ENCODE measurements at regions not wholly inside any gene's neighbourhood (a gene's known extent, or its start where the extent isn't known, plus 50 kb on each side); places are given as distances from the start of the nearest gene placed in this dataset.
"Not testable (repeated sequence)": the region's sequence is repeated elsewhere in the genome, so short reads cannot be mapped to it uniquely, and the experiment has no call there.

GRCh38 chr4:177494791-177495190 is 52.6 kb upstream of the AGA start:
- Mint-ChIP-seq H3K9me3 (ENCODE audit: low read depth) (peaks cover 9% of the 10 kb centered on the region), H3K4me3 (ENCODE audit: low read depth) (no peak overlapping the region), H3K4me1 (ENCODE audit: low read depth) (no peaks in the 10 kb centered on the region), H3K36me3 (ENCODE audit: insufficient read depth) (peaks cover 3% of the 10 kb centered on the region), H3K27me3 (no peaks in the 10 kb centered on the region), H3K27ac (no peak overlapping the region)
- no peak for DNase-seq (ENCODE audit: low spot score, unreplicated experiment)
- no peak for TF ChIP-seq CTCF (IDR thresholded peaks at IDR 0.05; ENCODE audit: unreplicated experiment)

DNA sequence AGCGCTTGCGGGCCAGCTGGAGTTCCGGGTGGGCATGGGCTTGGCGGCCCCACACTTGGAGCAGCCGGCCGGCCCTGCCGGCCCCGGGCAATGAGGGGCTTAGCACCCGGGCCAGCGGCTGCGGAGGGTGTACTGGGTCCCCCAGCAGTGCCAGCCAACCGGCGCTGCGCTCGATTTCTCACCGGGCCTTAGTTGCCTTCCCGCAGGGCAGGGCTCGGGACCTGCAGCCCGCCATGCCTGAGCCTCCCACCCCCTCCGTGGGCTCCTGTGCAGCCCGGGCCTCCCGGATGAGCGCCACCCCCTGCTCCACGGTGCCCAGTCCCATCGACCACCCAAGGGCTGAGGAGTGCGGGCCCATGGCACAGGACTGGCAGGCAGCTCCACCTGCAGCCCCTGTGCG is 53.4 kb upstream of the AGA start:
- not testable (repeated sequence) for H3K4me3 Mint-ChIP-seq (ENCODE audit: low read depth); H3K27me3 Mint-ChIP-seq; H3K36me3 Mint-ChIP-seq (ENCODE audit: insufficient read depth); H3K27ac Mint-ChIP-seq; H3K4me1 Mint-ChIP-seq (ENCODE audit: low read depth); DNase-seq (ENCODE audit: low spot score, unreplicated experiment)
- peaks cover 16% of the 10 kb centered on the region for H3K9me3 Mint-ChIP-seq (ENCODE audit: low read depth)

GRCh38 chr4:177499537-177499936 is 57.3 kb upstream of the AGA start:
- Mint-ChIP-seq H3K27me3 (peaks cover 6% of the 10 kb centered on the region), H3K27ac (no peak overlapping the region), H3K4me1 (ENCODE audit: low read depth) (no peaks in the 10 kb centered on the region), H3K4me3 (ENCODE audit: low read depth) (no peak overlapping the region), H3K9me3 (ENCODE audit: low read depth) (peaks cover 26% of the 10 kb centered on the region), H3K36me3 (ENCODE audit: insufficient read depth) (peaks cover 5% of the 10 kb centered on the region)
- no peak for TF ChIP-seq CTCF (IDR thresholded peaks at IDR 0.05; ENCODE audit: unreplicated experiment)
- no peak for DNase-seq (ENCODE audit: low spot score, unreplicated experiment)

DNA sequence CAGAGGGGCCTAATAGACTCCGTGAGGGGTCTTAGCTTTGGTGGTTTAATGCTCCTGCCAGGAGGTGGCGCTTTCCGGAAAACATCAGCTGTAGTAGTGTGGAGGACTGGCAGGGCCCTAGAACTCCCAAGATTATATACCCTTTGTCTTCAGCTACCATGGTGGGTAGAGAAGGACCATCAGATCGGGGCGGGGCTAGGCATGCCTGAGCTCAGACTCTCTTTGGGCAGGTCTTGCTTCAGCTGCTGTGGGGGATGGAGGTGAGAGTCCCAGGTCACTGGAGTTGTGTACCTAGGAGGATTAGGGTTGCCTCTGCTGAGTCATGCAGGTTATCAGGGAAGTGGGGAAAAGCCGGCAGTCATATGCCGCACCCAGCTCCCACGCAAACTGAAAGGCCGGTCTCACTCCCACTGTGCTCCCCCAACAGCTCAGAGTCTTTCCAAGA is 63.0 kb upstream of the AGA start:
- Mint-ChIP-seq H3K4me3 (ENCODE audit: low read depth) (no peak overlapping the region), H3K4me1 (ENCODE audit: low read depth) (peaks cover 8% of the 10 kb centered on the region), H3K27me3 (peaks cover 48% of the 10 kb centered on the region), H3K36me3 (ENCODE audit: insufficient read depth) (peaks cover 2% of the 10 kb centered on the region), H3K27ac (peak overlapping the region; percentile 22), H3K9me3 (ENCODE audit: low read depth) (peaks cover 14% of the 10 kb centered on the region)
- peak; percentile 19 for TF ChIP-seq CTCF (IDR thresholded peaks at IDR 0.05; ENCODE audit: unreplicated experiment)
- no peak for DNase-seq (ENCODE audit: low spot score, unreplicated experiment)

DNA sequence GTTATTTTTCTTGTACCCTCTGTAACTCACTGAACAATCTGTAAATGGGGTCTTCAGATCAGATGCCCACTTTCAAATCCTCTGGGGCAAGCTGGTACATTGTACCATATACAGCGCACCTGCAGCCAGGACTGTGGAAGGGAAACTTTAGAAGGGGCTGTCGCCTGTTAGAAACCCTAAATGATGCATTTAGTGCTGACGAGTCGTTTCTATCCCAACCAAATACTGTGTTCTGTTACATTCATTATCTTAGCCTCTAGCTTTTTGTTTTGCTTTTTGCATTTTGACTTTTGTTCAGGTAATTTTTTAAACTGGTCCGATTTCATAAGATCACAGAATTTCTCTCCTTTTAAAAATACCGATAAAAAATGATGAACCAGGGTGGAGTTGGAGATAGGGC is 66.4 kb upstream of the AGA start:
- TF ChIP-seq CTCF (IDR thresholded peaks at IDR 0.05; ENCODE audit: unreplicated experiment) = no peak
- peaks cover 45% of the 10 kb centered on the region for H3K27me3 Mint-ChIP-seq
- peaks cover 1% of the 10 kb centered on the region for H3K36me3 Mint-ChIP-seq (ENCODE audit: insufficient read depth)
- peaks cover 12% of the 10 kb centered on the region for H3K4me1 Mint-ChIP-seq (ENCODE audit: low read depth)
- DNase-seq (ENCODE audit: low spot score, unreplicated experiment) = no peak
- no peak overlapping the region for H3K27ac Mint-ChIP-seq
- H3K4me3 Mint-ChIP-seq (ENCODE audit: low read depth) = no peak overlapping the region
- peaks cover 3% of the 10 kb centered on the region for H3K9me3 Mint-ChIP-seq (ENCODE audit: low read depth)

DNA sequence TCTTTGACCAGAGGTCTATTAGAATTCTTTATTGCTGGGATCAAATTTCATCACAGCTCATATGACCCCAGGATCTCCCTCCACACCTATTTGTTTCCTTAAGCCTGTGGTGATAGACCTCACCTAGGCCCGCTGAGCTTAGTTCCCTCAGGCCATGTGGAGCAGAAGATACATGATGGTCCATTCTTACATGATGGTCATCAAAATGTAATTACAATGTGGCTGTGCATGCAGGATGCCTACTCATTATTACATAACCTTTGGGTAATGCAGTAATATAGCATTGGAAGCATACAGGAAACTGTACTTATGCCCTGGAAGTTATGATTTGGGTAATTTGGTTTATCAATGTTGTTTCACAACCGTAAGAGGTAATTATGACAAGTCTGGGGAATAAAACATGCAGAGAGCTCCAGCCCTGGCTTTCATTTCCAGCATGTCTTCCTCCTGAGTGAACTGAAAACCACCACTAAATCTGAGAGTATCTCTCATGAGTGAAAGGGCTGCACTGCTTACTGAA is 67.0 kb upstream of the AGA start:
- no peak for TF ChIP-seq CTCF (IDR thresholded peaks at IDR 0.05; ENCODE audit: unreplicated experiment)
- no peak overlapping the region for H3K27ac Mint-ChIP-seq
- no peak overlapping the region for H3K4me3 Mint-ChIP-seq (ENCODE audit: low read depth)
- DNase-seq (ENCODE audit: low spot score, unreplicated experiment) = no peak
- peaks cover 12% of the 10 kb centered on the region for H3K4me1 Mint-ChIP-seq (ENCODE audit: low read depth)
- peaks cover 45% of the 10 kb centered on the region for H3K27me3 Mint-ChIP-seq
- H3K9me3 Mint-ChIP-seq (ENCODE audit: low read depth) = peaks cover 3% of the 10 kb centered on the region
- peaks cover 1% of the 10 kb centered on the region for H3K36me3 Mint-ChIP-seq (ENCODE audit: insufficient read depth)
